Esophagus squamous epithelium (tissue), 4 donors: ENCODE measurements at regions not wholly inside any gene's neighbourhood (a gene's known extent, or its start where the extent isn't known, plus 50 kb on each side); places are given as distances from the start of the nearest gene placed in this dataset.

Experiments
- POLR2A ChIP-seq, 4 donors: fragments of 450-650 bp; IDR thresholded peaks; one replicate each; pipeline ENCODE4 v1.6.1; 2017; ENCODE audit warnings: antibody characterized with exemption in 4 of 4, mild to moderate bottlenecking in 4 of 4, moderate library complexity in 3 of 4
- TF ChIP-seq, protein P1 (sequence below), 6 experiments: fragments of 450-650 bp in 4 of 6; fragments of 200-600 bp in 2 of 6; sonication (generic) in 2 of 6; IDR thresholded peaks; one replicate each; pipeline ENCODE4 v1.5.1; 2016 to 2019; ENCODE audit warnings: antibody characterized with exemption in 6 of 6, mild to moderate bottlenecking in 4 of 6, moderate library complexity in 4 of 6

- TF ChIP-seq POLR2A (IDR thresholded peaks at IDR 0.05), result no peak
- TF ChIP-seq, protein P1, sequence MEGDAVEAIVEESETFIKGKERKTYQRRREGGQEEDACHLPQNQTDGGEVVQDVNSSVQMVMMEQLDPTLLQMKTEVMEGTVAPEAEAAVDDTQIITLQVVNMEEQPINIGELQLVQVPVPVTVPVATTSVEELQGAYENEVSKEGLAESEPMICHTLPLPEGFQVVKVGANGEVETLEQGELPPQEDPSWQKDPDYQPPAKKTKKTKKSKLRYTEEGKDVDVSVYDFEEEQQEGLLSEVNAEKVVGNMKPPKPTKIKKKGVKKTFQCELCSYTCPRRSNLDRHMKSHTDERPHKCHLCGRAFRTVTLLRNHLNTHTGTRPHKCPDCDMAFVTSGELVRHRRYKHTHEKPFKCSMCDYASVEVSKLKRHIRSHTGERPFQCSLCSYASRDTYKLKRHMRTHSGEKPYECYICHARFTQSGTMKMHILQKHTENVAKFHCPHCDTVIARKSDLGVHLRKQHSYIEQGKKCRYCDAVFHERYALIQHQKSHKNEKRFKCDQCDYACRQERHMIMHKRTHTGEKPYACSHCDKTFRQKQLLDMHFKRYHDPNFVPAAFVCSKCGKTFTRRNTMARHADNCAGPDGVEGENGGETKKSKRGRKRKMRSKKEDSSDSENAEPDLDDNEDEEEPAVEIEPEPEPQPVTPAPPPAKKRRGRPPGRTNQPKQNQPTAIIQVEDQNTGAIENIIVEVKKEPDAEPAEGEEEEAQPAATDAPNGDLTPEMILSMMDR (IDR thresholded peaks at IDR 0.05), result no peak
Measured at GRCh38 chr1:93750955-93751354, 69.3 kb upstream of the BCAR3 start.
